GM12872 (cell line): ENCODE measurements at regions not wholly inside any gene's neighbourhood (a gene's known extent, or its start where the extent isn't known, plus 50 kb on each side); places are given as distances from the start of the nearest gene placed in this dataset.

Experiments used
- CTCF ChIP-seq: IDR thresholded peaks from 3 replicates; pipeline ENCODE4 v1.5.1; 2011; ENCODE audit warnings: low read depth, mild to moderate bottlenecking, low read length, moderate library complexity; ENCODE audit not compliant: insufficient read depth

- TF ChIP-seq CTCF, result no peak
Measured at GRCh38 chr13:67498948-67499347, 268.8 kb upstream of the PCDH9 start.

DNA sequence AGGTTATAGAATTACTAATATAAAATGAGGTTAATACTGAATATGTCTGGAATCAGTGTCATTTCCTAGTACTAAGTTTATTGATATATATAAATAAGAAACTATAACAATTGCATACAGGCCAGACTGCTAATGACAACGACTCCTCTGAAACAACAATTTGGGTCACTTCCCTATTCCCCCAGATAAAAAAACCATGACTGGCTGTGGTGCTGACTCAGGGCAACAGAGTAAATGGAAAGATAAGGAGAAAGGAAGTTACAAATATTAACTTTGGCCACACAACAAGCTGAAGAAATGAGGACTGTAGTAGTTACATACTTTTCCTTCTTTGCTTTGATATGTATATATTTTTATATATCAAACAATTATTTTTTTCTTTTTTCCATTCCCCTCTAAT, 263.7 kb upstream of the PCDH9 start:
- TF ChIP-seq CTCF, result no peak

DNA sequence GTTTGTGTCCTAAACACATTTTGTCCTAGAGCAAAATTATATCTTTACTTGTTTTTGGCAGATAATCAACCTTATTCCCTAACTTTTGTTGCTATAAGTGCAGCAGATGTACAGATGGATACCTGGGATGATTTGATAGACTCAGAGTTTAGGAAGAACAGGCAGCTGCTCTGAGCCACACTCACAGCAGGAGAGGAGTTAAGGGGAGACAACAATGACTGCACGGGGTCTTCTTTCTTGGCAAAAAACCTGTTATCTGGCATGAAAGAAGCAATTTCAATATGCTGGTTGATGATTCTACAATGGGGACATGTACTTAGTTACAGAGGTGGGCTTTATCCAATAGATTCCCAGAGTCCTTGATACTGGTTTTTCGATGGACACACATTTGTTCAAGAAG, 258.9 kb upstream of the PCDH9 start:
- no peak for TF ChIP-seq CTCF

- TF ChIP-seq CTCF, result no peak
Measured at GRCh38 chr13:67481445-67481844, 251.3 kb upstream of the PCDH9 start.

- no peak for TF ChIP-seq CTCF
Measured at GRCh38 chr13:67474115-67474514, 244.0 kb upstream of the PCDH9 start.

DNA sequence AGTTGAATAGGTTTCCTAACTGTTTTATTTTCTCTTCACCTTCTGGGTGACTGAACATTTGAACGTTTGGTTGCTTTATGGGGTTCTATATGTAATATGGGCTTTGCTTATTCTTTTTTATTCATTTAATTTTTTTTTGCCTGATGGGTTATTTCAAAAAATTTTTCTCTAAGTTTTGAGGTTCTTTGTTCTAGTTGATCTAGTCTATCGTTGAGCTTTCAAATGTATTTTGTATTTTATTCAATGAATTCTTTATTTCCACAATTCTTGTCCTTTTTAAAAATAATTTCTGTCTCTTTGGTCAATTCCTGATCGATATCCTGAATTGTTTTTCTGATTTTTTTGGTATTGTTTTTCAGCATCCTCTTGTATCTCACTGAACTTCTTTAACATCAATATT, 239.5 kb upstream of the PCDH9 start:
- TF ChIP-seq CTCF, result no peak

DNA sequence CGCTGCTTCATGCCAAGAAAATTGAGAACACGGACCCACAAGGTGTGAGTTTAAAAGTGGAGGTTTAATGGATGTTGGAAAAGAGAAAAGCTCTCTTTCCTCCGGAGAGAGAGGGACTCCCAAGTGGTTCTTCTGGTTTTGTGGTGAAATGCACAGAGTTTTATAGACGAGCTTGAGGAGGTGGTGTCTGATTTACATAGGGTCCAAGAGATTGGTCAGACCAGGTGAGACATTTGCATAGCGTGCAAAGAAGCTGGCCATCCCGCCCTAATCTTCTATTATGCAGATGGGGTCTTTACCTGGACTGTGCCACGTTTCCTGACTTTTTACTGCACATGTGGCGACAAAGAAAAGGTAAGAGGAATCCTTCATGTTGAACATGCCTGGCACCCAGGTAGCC, 236.4 kb upstream of the PCDH9 start:
- TF ChIP-seq CTCF, result no peak

DNA sequence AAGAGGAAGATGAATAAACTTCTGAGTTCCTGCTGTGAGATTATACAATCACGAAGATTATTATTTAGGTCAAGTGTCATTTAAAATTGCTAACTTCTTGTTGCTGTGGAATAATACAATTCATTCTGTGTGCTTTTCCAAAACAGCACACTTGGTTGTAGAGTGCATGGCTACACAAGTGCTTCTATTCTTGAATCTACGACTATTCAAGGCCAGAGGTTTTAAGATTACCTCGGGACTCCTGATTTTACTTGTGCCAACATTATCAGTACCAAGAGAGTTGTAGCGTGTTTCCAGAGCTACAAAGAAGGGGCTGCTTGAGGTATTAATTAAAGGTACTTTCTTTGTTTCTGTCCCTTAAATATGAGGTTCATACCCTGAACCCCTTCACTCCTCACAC, 234.0 kb upstream of the PCDH9 start:
- no peak for TF ChIP-seq CTCF
